A172 (cell line): ENCODE measurements at regions not wholly inside any gene's neighbourhood (a gene's known extent, or its start where the extent isn't known, plus 50 kb on each side); places are given as distances from the start of the nearest gene placed in this dataset.
A peak's percentile ranks its signal among the peaks of the same experiment; 100 is the strongest.

Experiments used
- DNase-seq: peaks from one replicate; pipeline ENCODE4 v3.0.0-alpha.2; 2015; ENCODE audit warnings: low spot score

- no peak for DNase-seq
Measured at GRCh38 chr3:59580996-59581395, 531.2 kb upstream of the CFAP20DC start.

- no peak for DNase-seq
Measured at GRCh38 chr3:59580499-59580898, 530.7 kb upstream of the CFAP20DC start.

GRCh38 chr3:59578129-59578528 is 528.3 kb upstream of the CFAP20DC start:
- no peak for DNase-seq

GRCh38 chr3:59576606-59577005 is 526.8 kb upstream of the CFAP20DC start:
- DNase-seq = no peak

GRCh38 chr3:59575113-59576001 is 525.5 kb upstream of the CFAP20DC start:
- peak; percentile 62 for DNase-seq

GRCh38 chr3:59573911-59574310 is 524.1 kb upstream of the CFAP20DC start:
- DNase-seq = peak; percentile 61

- DNase-seq = no peak
Measured at GRCh38 chr3:59572106-59572505, 522.3 kb upstream of the CFAP20DC start.

- DNase-seq = no peak
Measured at GRCh38 chr3:59570806-59571205, 521.0 kb upstream of the CFAP20DC start.

- DNase-seq = no peak
Measured at GRCh38 chr3:59567661-59568060, 517.8 kb upstream of the CFAP20DC start.

- no peak for DNase-seq
Measured at GRCh38 chr3:59566481-59566975, 516.7 kb upstream of the CFAP20DC start.

- no peak for DNase-seq
Measured at GRCh38 chr3:59565125-59565524, 515.3 kb upstream of the CFAP20DC start.

GRCh38 chr3:59563966-59564365 is 514.1 kb upstream of the CFAP20DC start:
- DNase-seq = peak; percentile 4

GRCh38 chr3:59563072-59563605 is 513.3 kb upstream of the CFAP20DC start:
- peak; percentile 53 for DNase-seq

- peak; percentile 89 for DNase-seq
Measured at GRCh38 chr3:59559721-59560435, 510.1 kb upstream of the CFAP20DC start.

- DNase-seq = no peak
Measured at GRCh38 chr3:59558906-59559720, 509.3 kb upstream of the CFAP20DC start.

GRCh38 chr3:59555593-59556315 is 505.9 kb upstream of the CFAP20DC start:
- no peak for DNase-seq

- no peak for DNase-seq
Measured at GRCh38 chr3:59553076-59553475, 503.3 kb upstream of the CFAP20DC start.

GRCh38 chr3:59551834-59552233 is 502.0 kb upstream of the CFAP20DC start:
- DNase-seq = no peak

GRCh38 chr3:59549962-59550361 is 500.1 kb upstream of the CFAP20DC start:
- no peak for DNase-seq

GRCh38 chr3:59547874-59548273 is 498.0 kb upstream of the CFAP20DC start:
- DNase-seq = no peak

- DNase-seq = no peak
Measured at GRCh38 chr3:59546522-59546921, 496.7 kb upstream of the CFAP20DC start.
